ENCODE measurements at regions not wholly inside any gene's neighbourhood (a gene's known extent, or its start where the extent isn't known, plus 50 kb on each side); places are given as distances from the start of the nearest gene placed in this dataset.

- no peak for TF ChIP-seq ZNF883 (CRISPR knock-in tag; IDR thresholded peaks at IDR 0.05; ENCODE audit: not compliant biosample characterization)
- TF ChIP-seq XRCC5 (optimal IDR thresholded peaks at IDR 0.05; ENCODE audit: low read length), result no peak
- no peak for TF ChIP-seq IRF1 (CRISPR knock-in tag; IDR thresholded peaks at IDR 0.05; ENCODE audit: low read depth)
- no peak for TF ChIP-seq ZNF138 (CRISPR knock-in tag; IDR thresholded peaks at IDR 0.05; ENCODE audit: low read depth)
Measured at GRCh38 chr2:67486041-67486796, 89.1 kb downstream of the ETAA1 start.
